ENCODE measurements at regions not wholly inside any gene's neighbourhood (a gene's known extent, or its start where the extent isn't known, plus 50 kb on each side); places are given as distances from the start of the nearest gene placed in this dataset.
"Not testable (repeated sequence)": the region's sequence is repeated elsewhere in the genome, so short reads cannot be mapped to it uniquely, and the experiment has no call there.

DNA sequence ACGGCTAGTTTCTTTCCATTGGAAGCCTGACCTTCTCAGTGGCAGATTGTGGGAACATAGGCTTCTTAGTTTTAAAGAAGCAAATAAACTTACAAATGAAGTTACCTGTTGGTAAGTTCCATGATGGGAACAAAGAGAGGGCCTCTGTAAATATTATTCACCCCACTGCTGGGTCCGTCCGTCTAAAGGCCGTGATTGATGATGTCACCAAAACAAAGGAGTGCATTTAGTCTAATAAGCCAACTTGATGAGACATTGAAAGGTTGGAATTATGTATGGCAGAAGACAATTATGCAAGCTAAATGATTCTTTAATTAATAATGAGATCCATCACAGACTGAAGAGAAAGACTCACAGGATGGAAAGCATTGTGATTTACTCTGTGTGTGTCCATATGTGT, 1091.9 kb upstream of the FANCL start:
- Histone ChIP-seq H3K36me3 (no peaks in the 10 kb centered on the region), H3K4me3 (ENCODE audit: low read depth, low read length) (no peak overlapping the region), H3K27me3 (no peaks in the 10 kb centered on the region), H3K9me3 (no peaks in the 10 kb centered on the region), H3K4me1 (no peaks in the 10 kb centered on the region)
- no peak for TF ChIP-seq CTCF (IDR thresholded peaks at IDR 0.05; ENCODE audit: low read depth, low read length)
- no peak for DNase-seq

GRCh38 chr2:59326581-59327365, 1085.6 kb upstream of the FANCL start:
- not testable (repeated sequence) for H3K36me3 ChIP-seq; H3K4me3 ChIP-seq (ENCODE audit: low read depth, low read length); DNase-seq; H3K4me1 ChIP-seq; H3K9me3 ChIP-seq; H3K27me3 ChIP-seq

GRCh38 chr2:59322870-59323269, 1081.7 kb upstream of the FANCL start:
- no peaks in the 10 kb centered on the region for H3K4me1 ChIP-seq
- H3K4me3 ChIP-seq (ENCODE audit: low read depth, low read length): no peak overlapping the region
- TF ChIP-seq CTCF (IDR thresholded peaks at IDR 0.05; ENCODE audit: low read depth, low read length): no peak

DNA sequence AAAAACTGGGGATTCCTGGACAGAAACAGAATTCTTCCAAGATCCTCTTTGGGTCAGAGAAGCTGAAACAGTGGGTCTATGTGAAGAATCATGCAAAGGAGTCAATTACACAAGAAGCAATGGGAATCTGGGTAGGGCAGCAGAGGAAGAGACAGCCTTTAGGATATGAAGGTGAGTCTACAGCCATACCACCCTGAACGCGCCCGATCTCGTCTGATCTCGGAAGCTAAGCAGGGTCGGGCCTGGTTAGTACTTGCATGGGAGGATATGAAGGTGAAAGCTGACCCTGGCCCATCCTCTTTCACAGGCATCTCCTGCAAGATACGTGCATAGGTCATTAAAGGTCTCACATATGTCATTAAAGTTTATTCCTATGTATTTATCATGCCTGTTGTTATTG, 1080.9 kb upstream of the FANCL start:
- Histone ChIP-seq H3K4me3 (ENCODE audit: low read depth, low read length) (no peak overlapping the region), H3K27me3 (no peaks in the 10 kb centered on the region), H3K36me3 (no peaks in the 10 kb centered on the region), H3K9me3 (no peaks in the 10 kb centered on the region), H3K4me1 (no peaks in the 10 kb centered on the region)
- TF ChIP-seq CTCF (IDR thresholded peaks at IDR 0.05; ENCODE audit: low read depth, low read length): no peak
- DNase-seq: no peak

More at GRCh38 chr2:59322870-59323269, 1081.7 kb upstream of the FANCL start:
- Histone ChIP-seq H3K27me3 (no peaks in the 10 kb centered on the region), H3K9me3 (no peaks in the 10 kb centered on the region), H3K36me3 (no peaks in the 10 kb centered on the region)
- no peak for DNase-seq

GRCh38 chr2:59314031-59314766, 1073.1 kb upstream of the FANCL start:
- no peak for DNase-seq

More at GRCh38 chr2:59314031-59314766, 1073.1 kb upstream of the FANCL start:
- Histone ChIP-seq H3K27me3 (no peaks in the 10 kb centered on the region), H3K4me1 (no peaks in the 10 kb centered on the region), H3K9me3 (no peaks in the 10 kb centered on the region), H3K36me3 (no peaks in the 10 kb centered on the region), H3K4me3 (ENCODE audit: low read depth, low read length) (no peak overlapping the region)
- TF ChIP-seq CTCF (IDR thresholded peaks at IDR 0.05; ENCODE audit: low read depth, low read length): no peak

Measured in BE2C (cell line).